ENCODE measurements at regions not wholly inside any gene's neighbourhood (a gene's known extent, or its start where the extent isn't known, plus 50 kb on each side); places are given as distances from the start of the nearest gene placed in this dataset.

GRCh38 chr20:22408521-22409402, 175.6 kb downstream of the FOXA2 start:
- in situ Hi-C loops (cut with MboI; ENCODE audit: low sequenced_read_pairs) = no loop called here

- in situ Hi-C loops (cut with MboI; ENCODE audit: low sequenced_read_pairs) = no loop called here
These were observed 176.9 kb downstream of the FOXA2 start for GRCh38 chr20:22407237-22408193.

GRCh38 chr20:22404419-22405170, 179.8 kb downstream of the FOXA2 start:
- in situ Hi-C loops (cut with MboI; ENCODE audit: low sequenced_read_pairs) = no loop called here

- in situ Hi-C loops (cut with MboI; ENCODE audit: low sequenced_read_pairs) = no loop called here
These were observed 180.6 kb downstream of the FOXA2 start for GRCh38 chr20:22403632-22404361.

GRCh38 chr20:22403022-22403631, 181.2 kb downstream of the FOXA2 start:
- in situ Hi-C loops (cut with MboI; ENCODE audit: low sequenced_read_pairs) = no loop called here

- in situ Hi-C loops (cut with MboI; ENCODE audit: low sequenced_read_pairs) = no loop called here
These were observed 181.8 kb downstream of the FOXA2 start for GRCh38 chr20:22402550-22402949.

- in situ Hi-C loops (cut with MboI; ENCODE audit: low sequenced_read_pairs) = no loop called here
These were observed 183.9 kb downstream of the FOXA2 start for GRCh38 chr20:22400440-22400839.

- in situ Hi-C loops (cut with MboI; ENCODE audit: low sequenced_read_pairs) = no loop called here
These were observed 189.8 kb downstream of the FOXA2 start for GRCh38 chr20:22394583-22394982.

GRCh38 chr20:22390543-22390903, 193.8 kb downstream of the FOXA2 start:
- in situ Hi-C loops (cut with MboI; ENCODE audit: low sequenced_read_pairs) = no loop called here

- in situ Hi-C loops (cut with MboI; ENCODE audit: low sequenced_read_pairs) = no loop called here
These were observed 194.4 kb downstream of the FOXA2 start for GRCh38 chr20:22389836-22390542.

- in situ Hi-C loops (cut with MboI; ENCODE audit: low sequenced_read_pairs) = no loop called here
These were observed 196.9 kb downstream of the FOXA2 start for GRCh38 chr20:22387452-22387851.

GRCh38 chr20:22386306-22386623, 198.1 kb downstream of the FOXA2 start:
- in situ Hi-C loops (cut with MboI; ENCODE audit: low sequenced_read_pairs) = no loop called here

- in situ Hi-C loops (cut with MboI; ENCODE audit: low sequenced_read_pairs) = no loop called here
These were observed 198.6 kb downstream of the FOXA2 start for GRCh38 chr20:22385602-22386305.

- in situ Hi-C loops (cut with MboI; ENCODE audit: low sequenced_read_pairs) = no loop called here
These were observed 199.4 kb downstream of the FOXA2 start for GRCh38 chr20:22384978-22385377.

GRCh38 chr20:22383156-22383555, 201.2 kb downstream of the FOXA2 start:
- in situ Hi-C loops (cut with MboI; ENCODE audit: low sequenced_read_pairs) = no loop called here

GRCh38 chr20:22382742-22383141, 201.6 kb downstream of the FOXA2 start:
- in situ Hi-C loops (cut with MboI; ENCODE audit: low sequenced_read_pairs) = no loop called here

- in situ Hi-C loops (cut with MboI; ENCODE audit: low sequenced_read_pairs) = no loop called here
These were observed 202.5 kb downstream of the FOXA2 start for GRCh38 chr20:22381812-22382416.

GRCh38 chr20:22379472-22379871, 204.9 kb downstream of the FOXA2 start:
- in situ Hi-C loops (cut with MboI; ENCODE audit: low sequenced_read_pairs) = no loop called here

Data from HL-60/S4 treated with retinoic acid at 250 ng/mL for 4 days and 3 days (cell line).